ENCODE measurements at regions not wholly inside any gene's neighbourhood (a gene's known extent, or its start where the extent isn't known, plus 50 kb on each side); places are given as distances from the start of the nearest gene placed in this dataset.

GRCh38 chr4:136438645-136439044 lies 1093.6 kb downstream of the PCDH18 start:
- no peak for DNase-seq (ENCODE audit: low read depth in 2 of 2)

GRCh38 chr4:136424052-136424451 lies 1108.2 kb downstream of the PCDH18 start:
- DNase-seq (ENCODE audit: low read depth in 2 of 2): no peak

- DNase-seq (ENCODE audit: low read depth in 2 of 2): no peak
Observed at GRCh38 chr4:136414981-136415380, 1117.3 kb downstream of the PCDH18 start.

- DNase-seq (ENCODE audit: low read depth in 2 of 2): no peak
Observed at GRCh38 chr4:136412708-136413107, 1119.6 kb downstream of the PCDH18 start.

- no peak for DNase-seq (ENCODE audit: low read depth in 2 of 2)
Observed at GRCh38 chr4:136400829-136401228, 1131.5 kb downstream of the PCDH18 start.

GRCh38 chr4:136395212-136395722 lies 1137.0 kb downstream of the PCDH18 start:
- no peak for DNase-seq (ENCODE audit: low read depth in 2 of 2)

GRCh38 chr4:136392576-136392975 lies 1139.7 kb downstream of the PCDH18 start:
- DNase-seq (ENCODE audit: low read depth in 2 of 2): peak; percentile 17 to 22

- DNase-seq (ENCODE audit: low read depth in 2 of 2): no peak
Observed at GRCh38 chr4:136390824-136391223, 1141.5 kb downstream of the PCDH18 start.

- DNase-seq (ENCODE audit: low read depth in 2 of 2): no peak
Observed at GRCh38 chr4:136383082-136383481, 1149.2 kb downstream of the PCDH18 start.

- DNase-seq (ENCODE audit: low read depth in 2 of 2): no peak
Observed at GRCh38 chr4:136371231-136371630, 1161.1 kb downstream of the PCDH18 start.

- no peak for DNase-seq (ENCODE audit: low read depth in 2 of 2)
Observed at GRCh38 chr4:136369073-136369472, 1163.2 kb downstream of the PCDH18 start.

- no peak for DNase-seq (ENCODE audit: low read depth in 2 of 2)
Observed at GRCh38 chr4:136357556-136357955, 1174.7 kb downstream of the PCDH18 start.

- DNase-seq (ENCODE audit: low read depth in 2 of 2): no peak
Observed at GRCh38 chr4:136355970-136356369, 1176.3 kb downstream of the PCDH18 start.

- no peak for DNase-seq (ENCODE audit: low read depth in 2 of 2)
Observed at GRCh38 chr4:136343340-136343739, 1189.0 kb downstream of the PCDH18 start.

- no peak for DNase-seq (ENCODE audit: low read depth in 2 of 2)
Observed at GRCh38 chr4:136342666-136343065, 1189.6 kb downstream of the PCDH18 start.

GRCh38 chr4:136337216-136337615 lies 1195.1 kb downstream of the PCDH18 start:
- no peak for DNase-seq (ENCODE audit: low read depth in 2 of 2)

GRCh38 chr4:136336479-136336878 lies 1195.8 kb downstream of the PCDH18 start:
- DNase-seq (ENCODE audit: low read depth in 2 of 2): no peak

GRCh38 chr4:136329042-136329662 lies 1203.1 kb downstream of the PCDH18 start:
- DNase-seq (ENCODE audit: low read depth in 2 of 2): no peak

- DNase-seq (ENCODE audit: low read depth in 2 of 2): no peak
Observed at GRCh38 chr4:136328131-136328530, 1204.2 kb downstream of the PCDH18 start.

GRCh38 chr4:136320465-136320813 lies 1211.9 kb downstream of the PCDH18 start:
- no peak for DNase-seq (ENCODE audit: low read depth in 2 of 2)

- DNase-seq (ENCODE audit: low read depth in 2 of 2): peak; percentile 11 to 14
Observed at GRCh38 chr4:136319789-136320464, 1212.4 kb downstream of the PCDH18 start.

GRCh38 chr4:136316961-136317360 lies 1215.3 kb downstream of the PCDH18 start:
- DNase-seq (ENCODE audit: low read depth in 2 of 2): no peak

- no peak for DNase-seq (ENCODE audit: low read depth in 2 of 2)
Observed at GRCh38 chr4:136314686-136315085, 1217.6 kb downstream of the PCDH18 start.

GRCh38 chr4:136311774-136312173 lies 1220.5 kb downstream of the PCDH18 start:
- no peak for DNase-seq (ENCODE audit: low read depth in 2 of 2)
